ENCODE measurements at regions not wholly inside any gene's neighbourhood (a gene's known extent, or its start where the extent isn't known, plus 50 kb on each side); places are given as distances from the start of the nearest gene placed in this dataset.
"Not testable (repeated sequence)": the region's sequence is repeated elsewhere in the genome, so short reads cannot be mapped to it uniquely, and the experiment has no call there.

DNA sequence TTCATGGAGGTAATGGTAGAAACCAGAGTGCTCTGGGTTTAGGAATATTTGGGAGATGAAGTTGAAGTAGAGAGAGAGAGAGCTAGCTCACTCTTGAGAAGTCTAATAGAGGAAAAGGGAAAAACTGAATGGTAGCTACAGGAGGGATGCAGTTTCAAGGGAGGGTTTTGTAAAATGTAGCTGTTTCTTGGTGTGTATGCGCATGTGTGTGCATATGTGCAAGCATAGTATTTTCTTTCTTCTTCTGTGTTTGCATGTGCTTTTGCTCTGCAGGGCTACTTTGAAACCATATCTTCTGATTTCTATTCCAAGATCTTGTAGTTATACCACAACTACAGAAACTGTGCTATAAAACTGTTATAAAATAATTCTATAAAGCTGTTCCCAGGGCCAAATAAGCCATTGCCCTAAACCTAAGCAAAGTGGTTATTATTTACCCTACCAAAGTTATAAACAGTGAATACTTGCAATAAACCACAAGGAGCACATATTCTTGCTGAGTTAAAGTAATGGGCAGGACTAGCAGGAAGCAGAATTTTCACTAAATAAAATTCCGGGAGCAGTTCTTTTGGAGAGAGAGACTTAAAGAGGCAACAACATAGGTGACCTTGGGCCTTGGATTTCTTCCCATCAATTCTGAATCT, 145.3 kb upstream of the ZNF521 start:
- DNase-seq (ENCODE audit: low read depth, low spot score), result no peak

DNA sequence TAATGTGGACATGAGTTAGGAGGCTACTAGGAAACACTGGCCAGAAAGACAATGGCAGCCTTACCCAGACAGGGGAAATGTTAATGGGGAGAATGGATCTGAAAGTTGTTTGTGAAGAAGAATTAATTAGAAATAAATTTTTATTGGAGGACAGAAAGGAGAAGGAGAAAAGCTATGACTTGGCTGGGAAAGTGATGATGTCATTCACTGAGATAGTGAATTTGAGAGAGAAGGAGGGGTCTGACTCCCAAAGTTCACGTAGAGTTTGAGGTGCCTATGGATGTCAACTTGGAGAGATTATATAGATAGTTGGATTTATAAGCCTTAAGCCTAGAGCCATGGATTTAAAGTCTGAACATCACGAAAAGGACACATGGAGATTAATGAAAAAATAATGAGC, 144.6 kb upstream of the ZNF521 start:
- no peak for DNase-seq (ENCODE audit: low read depth, low spot score)

DNA sequence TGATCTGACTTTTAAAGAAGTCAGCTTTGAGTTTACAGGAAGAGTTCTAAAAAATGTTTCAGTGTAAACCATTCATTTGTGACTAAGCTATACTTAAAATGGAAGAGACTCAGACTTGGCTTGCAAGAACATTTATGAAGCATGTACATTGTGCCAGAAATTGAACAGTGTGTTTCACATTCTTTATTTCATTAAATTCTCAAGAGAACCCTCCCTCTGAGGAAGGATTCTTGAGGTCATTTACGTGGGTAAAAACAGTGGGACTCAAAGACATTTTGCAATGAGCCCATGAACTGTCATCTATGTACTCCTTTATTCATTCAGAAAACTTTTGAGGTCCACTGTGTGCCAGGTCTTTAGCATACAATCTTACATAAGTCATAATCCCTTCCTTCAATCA, 143.6 kb upstream of the ZNF521 start:
- no peak for DNase-seq (ENCODE audit: low read depth, low spot score)

DNA sequence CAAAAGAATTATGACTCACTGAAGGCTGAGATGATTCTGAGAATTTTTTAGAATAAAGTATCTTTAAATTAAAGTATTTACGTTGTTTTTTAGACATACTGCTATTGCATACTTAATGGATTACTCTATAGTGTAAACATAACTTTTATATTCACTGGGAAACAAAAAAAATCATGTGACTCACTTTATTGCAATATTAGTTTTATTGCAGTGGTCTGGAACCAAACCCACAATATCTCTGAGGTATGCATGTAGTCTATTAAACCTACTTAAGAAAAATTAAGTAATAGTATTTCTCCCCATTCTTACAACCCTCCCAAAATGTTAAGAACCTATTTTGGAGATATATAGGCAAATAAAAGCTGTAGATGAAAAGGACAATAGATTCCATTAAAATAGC, 142.9 kb upstream of the ZNF521 start:
- DNase-seq (ENCODE audit: low read depth, low spot score), result no peak

DNA sequence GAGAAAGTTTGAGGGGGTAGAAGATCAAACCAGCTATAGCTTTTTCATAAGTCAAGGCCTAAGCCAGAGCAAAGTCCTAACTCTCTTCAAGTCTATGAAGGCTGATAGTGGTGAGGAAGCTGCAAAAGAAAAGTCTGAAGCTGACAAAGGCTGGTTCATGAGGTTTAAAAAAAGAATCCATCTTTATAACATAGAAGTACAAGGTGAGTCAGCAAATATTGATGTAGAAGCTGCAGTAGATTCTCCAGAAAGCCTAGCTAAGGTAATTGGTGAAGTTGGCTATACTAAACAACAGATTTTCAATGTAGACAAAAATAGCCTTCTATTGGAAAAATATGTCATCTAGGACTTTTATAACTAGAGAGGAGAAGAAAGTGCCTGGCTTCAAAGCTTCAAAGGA, 141.4 kb upstream of the ZNF521 start:
- no peak for DNase-seq (ENCODE audit: low read depth, low spot score)

DNA sequence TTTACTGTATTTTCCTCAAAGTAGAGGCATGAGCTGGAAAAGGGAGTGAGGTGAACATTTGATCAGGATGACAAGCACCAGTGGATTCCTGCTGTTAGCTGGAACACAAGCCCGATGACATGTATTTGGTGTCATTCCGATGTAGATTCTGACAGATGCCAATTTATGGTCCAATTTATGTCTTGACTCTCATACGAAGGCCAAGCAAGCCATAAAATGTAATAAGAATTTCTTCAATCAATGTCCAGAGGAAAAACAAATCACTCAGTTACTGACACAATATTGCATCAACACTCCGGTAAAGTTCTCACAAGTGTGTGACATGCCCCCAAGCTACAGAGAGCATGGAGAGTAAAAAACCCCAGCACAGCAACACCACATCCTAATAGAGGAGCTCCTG, 138.3 kb upstream of the ZNF521 start:
- no peak for DNase-seq (ENCODE audit: low read depth, low spot score)

DNA sequence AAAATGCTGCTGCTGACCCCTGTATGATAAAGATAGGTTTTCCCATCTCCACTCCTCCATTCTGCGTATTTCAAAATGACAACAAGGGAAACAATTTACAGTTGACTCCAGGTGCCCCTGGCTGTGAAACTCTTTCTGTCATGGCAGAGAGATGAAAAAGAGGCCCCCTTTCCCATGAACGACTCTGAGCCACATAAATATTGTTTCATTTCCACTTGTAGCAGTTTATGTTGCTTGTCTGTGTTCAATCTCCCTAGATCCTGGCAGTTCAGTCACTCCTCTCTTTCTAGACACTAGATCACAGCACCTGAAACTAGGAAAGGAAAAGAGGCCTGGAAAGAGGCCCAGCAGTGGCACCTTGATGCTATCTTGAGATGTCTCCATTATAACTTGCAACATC, 121.0 kb upstream of the ZNF521 start:
- DNase-seq (ENCODE audit: low read depth, low spot score), result no peak

DNA sequence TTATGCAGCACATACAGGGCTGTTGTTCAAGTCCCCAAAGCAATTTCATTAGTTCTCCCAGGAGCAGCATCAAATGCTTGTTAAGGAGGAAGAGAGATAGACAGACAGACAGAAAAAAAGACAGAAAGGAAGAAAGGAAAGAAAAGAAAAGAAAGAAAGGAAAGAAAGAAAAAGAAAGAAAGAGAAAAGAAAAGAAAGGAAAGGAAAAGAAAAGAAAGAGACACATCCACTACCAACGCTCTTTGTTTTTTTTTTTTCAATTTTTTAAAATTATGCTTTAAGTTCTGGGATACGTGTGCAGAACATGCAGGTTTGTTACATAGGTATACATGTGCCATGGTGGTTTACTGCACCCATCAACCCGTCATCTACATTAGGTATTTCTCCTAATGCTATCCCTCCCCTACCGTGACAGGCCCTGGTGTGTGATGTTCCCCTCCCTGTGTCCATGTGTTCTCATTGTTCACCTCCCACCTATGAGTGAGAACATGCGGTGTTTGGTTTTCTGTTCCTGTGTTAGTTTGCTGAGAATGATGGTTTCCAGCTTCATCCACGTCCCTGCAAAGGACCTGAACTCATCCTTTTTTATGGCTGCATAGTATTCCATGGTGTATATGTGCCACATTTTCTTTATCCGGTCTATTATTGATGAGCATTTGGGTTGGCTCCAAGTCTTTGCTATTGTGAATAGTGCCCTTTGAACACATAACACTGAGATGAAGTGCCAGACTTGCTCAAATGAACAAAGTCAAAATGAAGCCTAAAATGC, 119.0 kb upstream of the ZNF521 start:
- not testable (repeated sequence) for DNase-seq (ENCODE audit: low read depth, low spot score)

DNA sequence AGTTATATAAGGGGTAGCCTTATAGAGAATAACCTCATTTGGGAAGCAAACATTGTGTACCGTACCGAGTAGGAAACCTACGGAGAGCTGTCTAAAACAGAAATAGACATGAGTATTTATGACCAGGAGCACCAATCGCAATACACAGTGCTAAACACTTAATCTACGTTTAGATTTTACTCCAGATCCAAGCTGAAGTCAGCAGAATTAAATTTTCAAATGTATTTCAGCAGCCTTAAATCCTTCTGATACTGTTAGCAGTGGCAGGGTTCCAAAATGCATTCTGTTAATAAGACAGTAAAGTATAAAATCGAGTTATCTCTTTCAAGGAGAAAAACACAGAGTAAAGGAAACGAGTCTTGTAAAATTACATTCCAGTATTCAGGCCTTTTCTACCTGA, 118.1 kb upstream of the ZNF521 start:
- DNase-seq (ENCODE audit: low read depth, low spot score), result no peak

DNA sequence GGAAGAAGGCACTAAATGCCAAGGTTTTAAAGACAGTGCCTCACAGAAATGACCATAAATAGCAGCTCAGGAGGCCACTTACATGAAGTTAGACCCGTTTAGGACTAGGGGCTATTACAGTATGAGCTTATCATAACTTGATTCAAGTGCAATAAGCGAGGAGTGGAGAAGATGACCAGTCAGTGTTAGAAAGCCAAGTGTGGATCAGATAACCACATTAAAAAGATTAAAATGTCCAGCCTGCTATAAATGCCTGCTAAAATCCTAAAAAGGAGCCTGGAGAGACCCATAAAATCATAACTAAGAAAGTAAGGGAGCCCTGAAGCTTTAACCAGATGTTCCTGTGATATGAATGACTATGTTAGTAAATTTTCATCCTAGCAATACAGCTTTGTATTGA, 117.5 kb upstream of the ZNF521 start:
- no peak for DNase-seq (ENCODE audit: low read depth, low spot score)

DNA sequence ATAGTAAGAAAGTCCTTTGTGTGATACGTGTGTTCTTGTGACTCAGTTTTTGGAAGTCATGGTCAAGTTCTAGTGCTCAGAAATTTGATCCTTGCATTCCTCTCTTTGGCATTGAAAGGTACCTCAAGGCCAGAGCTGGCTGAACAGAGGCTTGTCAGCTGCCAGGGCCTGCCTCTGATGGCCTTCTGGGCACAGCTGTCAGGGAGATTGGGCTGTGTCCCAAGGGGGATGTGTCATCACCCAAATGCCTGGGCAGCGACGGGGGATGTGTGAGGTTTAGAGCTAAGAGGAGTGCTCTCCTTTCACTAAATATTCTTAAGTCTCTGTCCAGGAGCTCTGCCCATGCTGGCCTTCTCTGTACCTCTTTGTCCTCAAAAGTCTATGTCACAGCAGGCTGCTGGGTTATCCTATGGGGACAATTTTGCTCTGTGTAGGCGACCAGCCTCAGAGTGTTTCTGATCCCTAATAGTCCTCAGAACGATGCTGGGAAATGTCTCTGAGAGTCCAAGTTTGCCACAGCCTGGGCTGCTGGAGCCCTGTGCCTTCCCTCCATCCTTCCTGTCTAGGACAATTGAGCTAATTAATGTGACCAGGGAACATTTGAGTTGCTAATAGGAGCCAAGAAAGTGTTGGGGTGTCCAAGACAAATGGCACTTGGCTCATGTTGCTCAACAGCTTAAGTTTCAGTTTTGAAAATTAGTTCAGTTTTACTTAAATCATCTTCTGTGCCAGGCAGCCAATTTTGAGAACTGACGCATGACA, 115.4 kb upstream of the ZNF521 start:
- DNase-seq (ENCODE audit: low read depth, low spot score), result no peak

DNA sequence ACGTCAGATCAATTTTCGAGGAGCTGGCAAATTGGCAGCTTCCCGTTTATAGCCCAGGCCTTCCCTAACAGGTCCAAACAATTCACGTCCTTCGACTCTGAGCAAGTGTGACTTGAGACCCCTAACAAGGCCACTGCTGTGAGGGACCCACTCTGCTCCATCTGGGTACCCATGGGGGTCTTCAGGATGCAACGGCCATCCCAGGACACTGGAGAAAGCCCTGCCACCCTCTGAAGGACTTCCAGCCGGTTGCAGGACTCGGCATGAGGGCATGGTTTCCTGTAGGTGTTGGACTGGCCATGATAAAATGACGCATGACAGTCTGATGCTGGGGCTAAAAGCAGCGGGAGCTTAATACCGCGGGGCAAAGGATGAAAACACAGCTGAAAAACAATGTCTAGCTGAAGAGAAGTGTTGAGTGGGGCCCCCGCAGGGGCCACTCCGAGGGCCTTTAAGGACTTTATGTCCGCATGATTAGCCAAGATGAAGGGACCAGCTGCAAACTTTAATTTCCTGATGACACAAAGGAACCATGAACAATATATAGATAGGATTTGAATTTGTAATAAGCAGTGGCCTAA, 113.3 kb upstream of the ZNF521 start:
- DNase-seq (ENCODE audit: low read depth, low spot score), result no peak

DNA sequence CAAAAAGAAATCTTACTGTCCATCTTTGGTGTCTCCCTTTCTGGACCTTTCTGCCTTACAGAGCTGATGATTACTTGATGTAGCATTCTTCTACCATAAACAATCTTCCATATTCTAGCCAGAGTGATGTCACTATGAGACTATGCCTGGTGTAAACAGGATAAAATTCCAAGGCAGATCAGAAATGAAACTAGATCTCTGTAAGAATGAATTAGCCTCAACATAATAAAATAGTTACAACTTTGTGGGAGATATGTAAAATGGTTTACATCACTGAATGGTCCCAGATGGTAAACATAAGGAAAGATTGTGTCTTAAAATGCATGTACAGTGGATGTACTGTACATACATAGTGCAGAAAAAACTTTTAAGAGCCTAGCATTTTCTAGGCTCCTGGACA, 112.3 kb upstream of the ZNF521 start:
- no peak for DNase-seq (ENCODE audit: low read depth, low spot score)

DNA sequence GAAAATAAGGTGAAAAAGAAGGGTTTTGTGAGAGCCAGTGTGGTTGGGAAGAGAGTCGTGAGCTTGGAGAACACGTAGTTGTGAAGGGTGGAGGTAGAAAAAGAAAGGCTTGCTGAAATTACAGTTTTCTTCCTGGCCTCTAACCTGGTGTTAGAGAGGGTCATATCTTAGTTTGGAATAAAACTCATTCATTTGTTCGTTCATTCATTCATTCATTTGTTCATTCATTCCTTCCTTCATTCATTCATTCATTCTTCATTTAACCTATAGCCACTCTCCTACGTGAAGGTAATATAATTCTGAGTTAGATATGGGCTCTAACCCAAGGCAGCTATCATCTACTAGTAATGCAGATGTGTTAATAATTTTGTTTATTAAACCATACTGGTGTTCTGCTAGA, 111.8 kb upstream of the ZNF521 start:
- no peak for DNase-seq (ENCODE audit: low read depth, low spot score)

DNA sequence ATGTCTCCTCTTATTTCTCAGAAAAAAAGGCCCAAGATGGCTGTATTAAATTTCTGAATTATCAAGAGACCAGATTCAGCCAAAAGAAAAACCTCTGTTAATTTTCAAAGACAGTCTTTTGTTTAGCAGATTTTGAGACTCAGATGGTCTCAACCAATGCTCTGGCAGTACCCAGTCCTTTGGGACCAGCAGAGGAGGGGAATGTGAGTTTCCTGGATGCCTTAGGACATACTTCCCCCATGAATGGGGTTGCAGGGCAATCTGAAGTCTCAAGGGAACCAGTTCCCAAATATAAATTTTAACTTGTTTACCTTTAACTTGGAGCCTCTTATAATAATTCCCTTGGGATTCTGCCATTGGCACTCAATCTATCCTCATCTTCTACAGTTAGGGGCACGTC, 107.8 kb upstream of the ZNF521 start:
- no peak for DNase-seq (ENCODE audit: low read depth, low spot score)

DNA sequence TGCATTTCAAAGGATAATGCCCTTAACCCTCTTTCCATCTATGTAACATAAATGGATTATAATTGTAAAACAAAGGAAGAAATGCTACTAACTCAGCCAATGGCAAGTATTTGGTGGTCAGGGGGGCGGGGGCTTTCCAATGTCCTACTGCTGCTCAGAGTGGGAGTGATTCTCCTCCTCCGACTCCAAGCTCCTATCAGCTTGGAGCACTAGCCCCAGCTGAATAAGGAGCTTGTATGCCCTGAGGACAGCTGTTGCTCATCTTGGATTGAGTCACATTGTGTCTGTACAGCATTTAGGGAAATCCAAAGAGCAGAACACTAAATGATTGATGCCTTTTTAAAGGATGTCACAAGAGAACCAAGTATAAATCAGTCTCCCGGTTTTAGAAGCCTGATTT, 105.6 kb upstream of the ZNF521 start:
- DNase-seq (ENCODE audit: low read depth, low spot score), result no peak

DNA sequence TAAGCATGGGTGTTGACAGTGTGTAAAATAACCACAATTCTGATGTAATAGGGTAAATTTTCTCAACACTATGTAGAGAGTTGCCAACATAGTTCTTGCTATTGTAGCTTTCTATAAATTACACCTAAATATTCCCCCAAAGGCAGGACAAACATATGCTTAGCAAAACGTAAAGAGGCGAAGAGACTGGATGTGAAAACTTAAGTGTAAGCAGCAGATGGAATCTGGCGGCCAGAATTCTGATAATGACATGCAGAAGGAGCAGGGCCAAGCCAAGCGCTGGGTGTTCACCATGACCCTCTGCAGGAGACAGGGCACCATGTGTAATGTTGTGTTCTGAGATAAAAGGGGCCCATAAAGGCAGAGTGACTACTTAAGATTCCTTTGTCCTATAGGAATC, 105.2 kb upstream of the ZNF521 start:
- no peak for DNase-seq (ENCODE audit: low read depth, low spot score)

DNA sequence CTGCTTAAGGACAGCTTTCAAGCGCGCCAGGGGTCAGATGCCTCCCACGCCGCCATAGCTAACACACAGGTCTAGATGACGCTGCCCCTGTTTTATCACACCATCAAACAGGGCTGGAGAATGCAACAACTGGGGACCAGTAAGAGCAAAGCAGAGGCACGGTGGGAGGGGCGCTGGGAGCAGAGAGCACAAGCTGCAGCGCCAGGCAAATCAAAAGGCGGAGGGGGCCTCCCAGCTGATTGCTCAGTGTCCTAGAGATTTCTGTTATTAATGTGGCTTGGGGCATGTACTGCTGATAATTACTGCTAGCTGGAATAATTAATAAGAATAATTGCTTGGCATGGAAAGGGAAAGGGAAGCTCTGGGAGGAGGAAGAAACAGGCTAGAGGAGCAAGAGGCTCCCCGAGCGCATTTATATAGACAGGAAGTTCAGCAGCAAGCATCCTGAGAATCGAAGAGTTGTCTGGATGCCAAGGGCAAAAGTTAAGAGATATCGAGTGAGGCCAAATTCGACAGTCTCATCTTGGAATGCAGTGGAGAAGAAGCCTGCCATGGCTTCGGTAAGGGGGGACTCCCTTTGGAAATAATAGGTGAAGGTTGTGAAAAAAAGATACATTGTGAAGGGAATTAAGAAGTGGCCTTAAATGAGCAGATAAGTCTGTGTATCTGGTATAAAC, 104.5 kb upstream of the ZNF521 start:
- no peak for DNase-seq (ENCODE audit: low read depth, low spot score)

DNA sequence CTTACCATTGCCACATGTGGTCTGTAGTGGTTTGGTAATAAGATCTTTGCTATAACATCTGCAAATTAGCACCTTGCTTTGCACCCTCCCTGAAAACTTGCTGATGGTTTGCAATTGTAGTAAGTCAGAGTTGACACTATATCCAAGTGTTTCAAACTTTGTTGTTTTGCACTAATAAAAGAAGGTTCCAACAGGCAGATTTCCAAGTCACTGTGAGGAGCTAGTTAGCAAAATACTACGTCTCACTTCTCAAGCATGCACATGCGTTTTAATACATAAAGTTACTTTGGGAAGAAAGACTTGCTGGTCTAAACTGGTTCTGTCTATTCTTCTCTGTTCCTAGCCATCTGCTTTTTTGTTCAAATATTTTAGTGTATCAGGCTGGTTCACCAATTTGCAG, 103.7 kb upstream of the ZNF521 start:
- DNase-seq (ENCODE audit: low read depth, low spot score), result no peak

DNA sequence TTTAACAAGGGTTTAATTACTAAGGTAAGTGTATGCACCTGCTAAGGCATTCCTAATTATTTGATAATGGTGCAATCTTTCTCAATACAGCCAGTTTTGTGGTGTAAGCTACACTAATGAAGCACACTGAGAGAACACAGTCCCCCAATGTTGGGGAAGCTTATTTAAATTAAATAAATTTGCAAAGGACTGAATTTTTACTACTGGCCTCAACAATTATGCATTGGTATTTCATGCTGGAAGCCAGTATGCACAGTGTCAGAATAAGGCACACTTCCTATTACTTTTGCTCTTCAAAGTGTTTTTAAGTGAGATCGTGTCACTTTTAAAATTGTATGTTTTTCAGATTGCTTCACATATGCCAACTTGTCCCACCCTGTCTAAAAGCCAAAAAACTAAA, 103.2 kb upstream of the ZNF521 start:
- DNase-seq (ENCODE audit: low read depth, low spot score), result no peak

DNA sequence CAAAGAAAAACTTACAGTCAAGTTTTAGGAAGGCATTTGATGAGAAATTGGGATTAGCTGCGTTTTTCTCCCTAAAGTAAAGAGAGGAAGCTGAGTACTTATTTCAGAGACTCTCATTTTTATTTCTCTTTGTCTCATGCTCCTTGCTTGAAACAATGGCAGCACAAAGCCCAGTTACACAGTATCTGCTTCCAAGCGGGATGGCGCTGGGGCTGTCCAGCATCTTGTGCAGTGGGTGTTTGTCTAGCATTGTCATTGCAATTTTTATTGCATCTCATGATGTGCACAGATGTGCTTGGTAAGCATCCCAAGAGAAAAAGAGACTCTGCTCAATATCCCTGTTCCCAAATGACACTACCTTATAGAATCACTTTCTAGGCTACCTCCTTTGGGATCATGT, 102.8 kb upstream of the ZNF521 start:
- DNase-seq (ENCODE audit: low read depth, low spot score), result no peak

DNA sequence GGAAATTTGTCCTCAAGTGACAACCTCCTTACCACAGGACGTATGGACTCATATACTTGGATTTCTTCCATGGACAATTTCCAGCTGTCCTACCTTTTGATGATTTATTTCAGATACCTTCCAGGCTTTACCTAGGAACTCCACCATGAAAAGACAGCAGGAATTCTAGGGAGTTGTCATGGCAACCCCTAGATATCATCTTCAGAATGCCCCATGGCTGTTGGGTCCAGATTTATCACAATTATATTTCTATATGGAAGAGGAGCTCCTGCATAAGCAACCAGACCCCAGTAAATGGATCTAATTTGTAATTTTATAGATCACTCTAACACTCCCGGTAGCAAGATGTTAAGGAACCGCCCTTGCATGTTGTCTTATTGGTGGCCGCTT, 102.3 kb upstream of the ZNF521 start:
- DNase-seq (ENCODE audit: low read depth, low spot score), result no peak
